Stimulated activated CD4-positive, alpha-beta T cell treated with anti-CD3 and anti-CD28 coated beads, Interleukin-12 subunit alpha, Interleukin-12 subunit beta, amount 100 ng/mL, for 24 hours (primary cell): ENCODE measurements at regions not wholly inside any gene's neighbourhood (a gene's known extent, or its start where the extent isn't known, plus 50 kb on each side); places are given as distances from the start of the nearest gene placed in this dataset.

ENCODE experiments used
- DNase-seq, 2 experiments: peaks; one replicate each; pipeline ENCODE4 v3.0.0-alpha.2; 2020; ENCODE audit warnings: low read depth in 2 of 2

DNA sequence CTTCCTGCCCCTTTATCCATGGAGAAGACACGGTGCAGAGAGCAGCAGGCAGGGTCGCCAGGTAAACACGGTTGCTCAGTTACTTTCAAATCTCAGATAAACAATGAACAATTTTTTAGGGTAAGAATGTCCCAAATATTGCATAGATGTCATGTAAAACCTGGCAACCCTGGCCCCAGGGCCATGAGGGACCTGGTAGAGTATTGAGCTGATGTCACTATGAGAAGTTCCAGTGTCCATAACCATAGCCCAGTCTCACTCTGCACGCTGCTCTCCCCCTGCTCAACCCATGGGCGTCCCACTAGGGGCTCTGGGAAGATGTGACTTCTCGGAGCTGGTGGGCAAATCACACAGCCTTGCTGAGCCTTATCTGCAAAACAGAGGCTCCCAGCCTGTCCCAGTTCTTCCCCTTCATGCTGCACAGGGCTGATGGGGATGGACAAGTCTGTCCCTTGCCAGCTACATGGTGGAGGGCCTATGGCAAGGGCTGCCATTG is 71.3 kb upstream of the TOP1 start:
- DNase-seq: no peak

DNA sequence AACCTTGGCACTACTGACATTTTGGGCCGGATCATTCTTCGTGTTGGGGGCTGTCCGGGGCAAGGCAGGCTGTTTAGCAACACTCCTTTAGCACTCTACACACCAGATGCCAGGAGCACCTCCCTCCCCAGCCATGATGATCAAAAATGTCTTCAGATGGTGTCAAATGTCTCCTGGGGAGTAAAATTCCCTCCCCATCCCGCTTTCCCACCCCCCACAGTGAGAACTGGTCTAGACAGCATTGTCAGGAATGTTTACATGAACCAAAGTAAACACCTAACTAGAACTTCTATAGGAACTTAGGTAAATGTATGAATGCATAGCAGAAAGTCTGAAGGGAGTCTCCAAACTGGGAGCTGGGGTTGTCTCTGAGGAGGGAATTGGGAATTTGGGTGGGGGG is 70.0 kb upstream of the TOP1 start:
- no peak for DNase-seq

DNA sequence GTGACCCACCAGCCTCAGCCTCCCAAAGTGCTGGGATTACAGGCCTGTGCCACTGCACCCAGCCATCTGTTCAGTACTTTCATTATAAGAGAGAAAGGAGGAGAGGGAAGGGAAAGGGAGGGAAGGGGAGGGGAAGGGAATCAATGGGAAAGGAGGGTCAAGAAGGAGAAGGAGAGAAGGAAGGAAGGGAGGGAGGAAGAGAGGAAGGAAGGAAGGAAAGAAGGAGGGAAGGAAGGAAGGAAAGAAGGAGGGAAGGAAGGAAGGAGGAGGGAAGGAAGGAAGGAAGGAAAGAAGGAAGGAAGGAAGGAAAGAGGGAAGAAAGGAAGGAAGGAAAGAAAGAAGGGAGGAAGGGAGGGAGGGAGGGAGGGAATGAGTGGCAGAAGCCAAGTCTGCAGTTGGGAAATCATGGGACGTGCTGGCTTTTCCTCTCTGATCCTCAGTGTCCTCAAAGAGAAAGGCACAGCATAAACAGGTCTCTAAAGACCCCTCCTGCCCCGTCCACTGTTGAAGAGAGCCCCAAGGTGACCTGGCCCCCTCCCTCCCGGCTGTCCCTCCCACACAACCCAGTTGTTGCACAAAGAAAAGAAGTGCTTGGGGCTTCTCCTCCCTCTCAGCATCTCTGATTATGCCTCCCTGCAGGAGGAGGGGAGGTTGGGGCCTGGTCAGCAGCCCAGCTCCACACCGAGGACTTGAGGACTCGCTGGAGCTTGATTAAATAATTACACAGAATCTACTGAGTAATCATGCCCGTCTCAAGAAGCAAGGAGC is 69.1 kb upstream of the TOP1 start:
- no peak for DNase-seq

DNA sequence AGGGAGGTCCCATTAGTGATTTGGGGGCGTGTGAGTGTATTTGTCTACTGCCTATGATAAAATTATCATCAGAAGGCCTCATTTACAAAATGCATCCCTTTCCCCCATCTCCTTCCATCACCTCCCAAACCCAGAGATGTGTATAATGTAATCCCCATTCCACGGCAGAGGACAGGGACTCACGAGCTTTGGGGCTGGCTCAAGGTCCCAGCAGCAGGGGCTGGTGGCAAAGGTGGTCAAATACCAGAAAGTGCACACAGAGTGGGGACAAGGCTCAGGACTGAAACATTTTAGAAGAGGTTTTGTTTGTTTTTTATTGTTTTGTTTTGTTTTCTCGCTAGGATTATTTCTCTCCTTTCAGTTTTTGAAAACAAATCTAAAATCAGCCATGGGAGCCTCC is 68.5 kb upstream of the TOP1 start:
- DNase-seq: no peak

DNA sequence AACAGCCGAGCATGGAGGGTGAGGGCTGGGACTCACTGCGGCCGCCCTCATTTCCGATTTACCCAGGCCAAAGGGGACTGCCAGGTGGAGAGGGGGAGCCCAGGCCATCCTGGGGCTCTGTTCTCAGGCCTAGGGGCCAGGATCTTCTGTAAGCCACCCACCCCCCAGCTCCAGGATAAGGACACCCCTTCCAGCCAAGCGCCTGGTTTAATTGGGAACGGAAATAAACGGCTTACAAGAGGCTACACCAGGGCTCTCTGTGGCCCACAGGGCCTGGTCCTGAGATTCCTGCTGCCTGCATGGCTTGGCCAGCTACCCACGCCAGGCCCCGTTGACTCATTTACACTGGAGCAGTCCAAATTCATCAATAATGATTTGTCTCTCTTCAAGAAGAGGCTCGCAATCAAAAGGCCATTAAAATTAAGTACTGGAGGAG is 68.1 kb upstream of the TOP1 start:
- DNase-seq: no peak

DNA sequence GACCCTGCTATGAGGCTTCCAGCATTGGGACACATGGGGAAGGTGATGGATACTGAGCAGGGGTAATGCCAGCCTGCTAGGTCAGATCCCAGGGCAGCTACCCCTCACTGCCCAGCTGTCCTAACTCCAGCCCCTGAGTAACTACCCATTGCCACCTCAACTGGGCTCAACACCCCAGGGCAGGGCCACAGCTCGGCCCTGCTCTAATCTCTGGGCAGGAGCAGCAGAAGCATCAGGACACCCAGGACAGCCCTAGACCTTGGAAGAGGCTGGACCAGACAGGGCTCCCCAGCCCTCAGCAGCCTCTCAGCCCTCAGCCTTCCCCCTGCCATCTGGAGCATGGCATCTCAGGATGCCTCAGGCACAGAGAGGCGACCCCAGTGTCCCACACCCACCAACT is 67.4 kb upstream of the TOP1 start:
- DNase-seq: no peak

DNA sequence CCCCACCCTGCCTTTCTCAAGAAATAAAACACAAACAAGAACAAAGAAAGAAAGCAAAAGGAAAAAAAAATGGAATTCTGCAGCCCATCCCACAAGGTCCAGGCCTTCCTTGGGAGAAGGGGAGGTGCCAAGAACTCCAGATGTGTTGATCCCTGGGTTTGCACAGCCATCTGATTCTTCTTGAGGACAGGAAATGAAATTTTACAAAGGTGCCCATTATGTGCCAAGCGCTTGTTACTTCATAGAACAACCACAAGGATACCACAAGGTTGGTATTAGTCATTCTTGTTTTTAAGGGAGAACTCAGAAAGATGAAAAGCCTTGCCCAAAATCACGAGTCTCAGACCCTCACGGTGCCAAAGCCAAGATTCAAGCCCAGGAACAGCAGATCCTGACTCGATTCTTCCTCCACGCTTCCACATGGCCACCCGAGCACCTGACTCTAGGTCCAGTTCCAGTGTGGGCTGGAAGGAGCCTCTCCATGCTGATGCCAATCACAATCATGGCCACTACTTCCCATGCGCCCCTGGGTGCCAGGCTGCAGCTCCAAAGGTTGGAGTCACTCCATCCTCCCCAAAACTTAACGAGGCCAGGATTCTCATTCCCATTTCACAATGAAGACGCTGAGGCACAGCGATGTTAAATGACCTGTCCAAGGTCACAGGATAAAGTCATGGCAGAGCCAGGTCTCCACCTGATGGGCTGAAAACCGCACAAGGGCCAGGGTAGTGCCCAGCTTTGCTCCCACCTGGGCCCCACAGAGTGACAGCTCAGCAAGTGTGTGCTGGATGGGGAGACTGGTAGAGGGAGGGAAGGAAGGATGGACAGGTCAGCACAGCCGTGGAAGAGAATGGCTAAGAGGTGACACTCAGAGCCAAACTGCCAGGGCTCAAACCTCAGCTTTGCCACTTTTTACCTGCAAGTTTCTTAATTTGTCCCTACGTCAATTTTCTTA is 66.7 kb upstream of the TOP1 start:
- no peak for DNase-seq

DNA sequence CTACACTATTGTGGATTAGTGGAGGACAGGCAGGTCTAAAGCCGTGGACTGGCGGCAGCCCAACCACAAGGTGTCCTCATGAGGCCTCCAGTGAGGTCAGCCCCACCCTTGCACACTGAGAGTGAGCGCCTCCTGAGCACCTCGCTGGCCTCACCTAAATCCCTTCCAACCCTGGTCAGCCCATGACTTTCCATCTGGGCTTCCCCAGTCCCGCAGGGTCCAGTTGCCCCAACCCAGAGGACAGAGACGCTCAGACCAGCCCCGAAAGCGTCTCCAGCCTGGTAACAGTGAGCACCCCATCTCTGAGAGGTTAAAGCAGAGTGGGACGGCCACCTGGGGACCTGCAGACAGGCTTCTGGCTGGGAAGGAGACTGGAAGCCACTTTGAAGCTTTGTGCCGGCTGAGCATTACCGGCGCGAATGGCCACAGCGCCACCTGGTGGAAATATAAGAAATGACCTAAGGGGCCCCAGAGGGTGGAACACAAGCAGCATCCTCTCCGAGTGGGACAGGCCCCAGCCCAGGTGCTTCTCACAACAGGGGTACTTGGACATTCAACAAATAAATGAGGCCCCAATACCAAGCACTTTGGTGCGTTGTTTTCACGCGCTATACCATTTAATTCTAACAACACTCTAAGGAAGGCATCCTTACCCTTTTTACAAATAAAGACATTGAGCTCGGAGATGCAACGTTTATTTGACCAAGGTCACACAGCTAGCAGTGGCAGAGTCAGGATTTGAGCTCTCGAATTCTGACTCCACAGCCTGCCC is 65.7 kb upstream of the TOP1 start:
- DNase-seq: peak; percentile 46 to 62

DNA sequence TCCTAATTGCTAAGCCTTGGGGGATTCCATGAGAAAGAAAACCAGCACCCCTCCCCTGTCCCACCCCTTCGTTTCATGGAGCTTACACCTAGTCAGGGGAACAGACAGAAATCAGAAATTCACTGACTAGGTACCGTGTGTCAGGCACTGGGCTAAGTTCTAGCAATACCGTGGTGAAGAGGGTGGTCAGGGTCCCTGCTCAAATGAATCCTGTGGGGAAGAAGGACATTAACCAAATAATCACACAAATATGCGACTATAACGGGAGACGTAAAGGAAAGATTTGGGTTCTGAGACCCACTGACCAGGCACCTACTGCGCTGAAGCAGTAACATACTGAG is 65.1 kb upstream of the TOP1 start:
- no peak for DNase-seq

DNA sequence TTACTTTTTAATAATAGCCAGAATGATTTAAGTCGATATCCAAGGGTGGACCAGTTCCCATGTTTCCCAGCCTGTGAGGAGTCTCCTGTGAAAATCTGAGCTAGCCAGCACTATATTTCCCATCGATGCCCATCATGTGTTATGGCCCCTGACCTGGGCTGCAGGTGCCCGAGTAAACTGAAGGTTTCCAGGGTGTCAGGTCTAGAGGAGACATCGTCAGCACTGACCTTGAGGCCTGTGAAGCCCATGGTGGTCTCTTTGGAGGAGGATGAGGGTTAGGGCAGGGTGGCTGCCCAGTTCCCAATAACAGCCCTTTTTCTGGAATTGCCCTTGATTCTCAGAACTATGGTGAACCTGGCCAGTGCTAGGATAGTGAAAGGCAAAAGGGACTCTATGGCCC is 63.0 kb upstream of the TOP1 start:
- no peak for DNase-seq

DNA sequence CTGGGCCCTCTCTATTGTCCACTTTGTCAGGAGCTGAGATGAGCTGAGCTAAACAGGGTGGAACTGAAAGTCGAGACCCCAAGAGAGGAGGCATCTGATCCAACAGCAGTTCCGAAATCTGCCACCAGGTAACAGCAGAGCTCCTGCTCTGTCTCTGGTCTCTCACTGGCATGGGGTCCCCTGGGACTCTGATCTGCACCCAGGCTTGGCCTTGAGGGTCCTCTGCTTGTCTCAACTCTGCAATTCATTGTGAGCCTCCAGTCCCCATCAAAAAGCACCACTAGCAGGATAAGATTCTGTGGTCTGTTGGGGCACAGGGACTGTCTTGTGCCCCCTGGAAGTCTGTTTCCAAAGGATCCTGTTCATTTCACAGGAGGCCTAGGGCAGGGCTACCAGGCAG is 62.5 kb upstream of the TOP1 start:
- DNase-seq: no peak

DNA sequence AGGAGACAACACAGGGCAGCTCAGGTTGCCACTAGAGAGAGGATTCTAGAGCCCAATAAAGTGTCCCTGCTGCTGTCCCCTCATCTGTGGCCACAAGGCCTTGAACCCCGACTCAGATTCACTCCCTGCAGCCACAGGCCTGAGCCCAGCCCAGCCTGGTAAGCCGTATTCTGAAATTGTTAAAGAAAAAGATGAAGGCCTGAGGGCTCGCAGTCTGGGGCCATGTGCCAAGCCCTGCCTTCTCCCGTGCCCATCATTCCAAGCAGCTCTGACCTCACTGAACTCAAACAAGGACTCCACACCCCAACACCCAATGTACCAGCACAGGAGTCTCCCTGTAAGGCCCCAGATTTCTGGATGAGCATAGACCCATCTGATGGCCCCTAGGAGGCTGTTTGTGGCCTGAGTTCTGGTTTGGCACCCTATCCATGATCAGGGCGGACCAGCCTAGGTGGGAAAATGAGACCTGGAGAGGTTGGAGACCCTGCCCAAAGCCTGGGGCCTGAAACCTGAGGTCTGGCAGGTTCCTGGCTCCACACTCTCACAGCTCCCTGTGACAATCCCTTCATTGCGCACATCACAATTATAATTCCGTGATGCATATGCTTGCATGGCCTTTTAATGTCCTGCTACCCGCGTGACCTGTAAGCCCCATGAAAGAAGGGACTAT is 62.0 kb upstream of the TOP1 start:
- no peak for DNase-seq

DNA sequence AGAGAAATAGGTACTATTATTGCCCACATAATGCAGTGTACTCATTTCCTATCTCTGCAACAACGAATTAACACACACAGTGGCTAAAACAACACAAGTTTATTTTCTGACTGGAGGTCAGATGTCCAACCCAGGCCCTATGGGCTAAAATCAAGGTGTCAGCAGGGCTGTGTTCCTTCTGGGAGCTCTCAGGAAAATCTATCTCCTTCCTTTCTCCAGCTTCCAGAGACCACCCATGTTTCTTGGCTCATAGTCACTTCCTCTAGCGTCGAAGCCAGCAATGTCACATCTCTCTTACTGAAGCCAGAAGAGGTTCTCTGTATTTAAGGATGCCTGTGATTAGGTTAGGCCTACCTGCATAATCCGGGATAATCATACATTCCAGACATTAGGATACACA is 60.9 kb upstream of the TOP1 start:
- DNase-seq: no peak

DNA sequence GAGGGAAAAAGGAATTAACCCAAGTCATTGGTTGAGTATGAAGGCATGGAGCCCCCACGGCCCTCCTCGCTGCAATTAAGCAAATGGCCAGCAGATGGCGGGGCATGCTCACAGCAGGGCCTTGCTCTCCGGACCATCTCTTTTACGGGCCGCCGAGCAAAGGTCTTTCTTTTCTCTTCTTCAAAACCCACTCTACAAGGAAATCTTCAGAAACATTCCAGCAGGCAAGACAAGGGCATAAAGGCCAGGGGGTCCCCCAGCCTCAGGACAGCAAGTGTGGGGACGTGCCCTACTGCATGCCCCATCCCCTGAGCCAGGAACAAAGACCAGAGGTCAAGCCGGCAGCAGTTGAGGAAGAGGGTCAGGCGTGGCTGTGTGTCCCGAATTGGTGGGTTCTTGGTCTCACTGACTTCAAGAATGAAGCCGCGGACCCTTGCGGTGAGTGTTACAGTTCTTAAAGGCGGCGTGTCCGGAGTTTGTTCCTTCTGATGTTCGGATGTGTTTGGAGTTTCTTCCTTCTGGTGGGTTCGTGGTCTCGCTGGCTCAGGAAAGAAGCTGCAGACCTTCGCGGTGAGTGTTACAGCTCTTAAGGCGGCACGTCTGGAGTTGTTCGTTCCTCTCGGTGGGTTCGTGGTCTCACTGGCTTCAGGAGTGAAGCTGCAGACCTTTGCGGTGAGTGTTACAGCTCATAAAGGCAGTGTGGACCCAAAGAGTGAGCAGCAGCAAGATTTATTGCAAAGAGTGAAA is 59.6 kb upstream of the TOP1 start:
- peak; percentile 67 to 88 for DNase-seq

DNA sequence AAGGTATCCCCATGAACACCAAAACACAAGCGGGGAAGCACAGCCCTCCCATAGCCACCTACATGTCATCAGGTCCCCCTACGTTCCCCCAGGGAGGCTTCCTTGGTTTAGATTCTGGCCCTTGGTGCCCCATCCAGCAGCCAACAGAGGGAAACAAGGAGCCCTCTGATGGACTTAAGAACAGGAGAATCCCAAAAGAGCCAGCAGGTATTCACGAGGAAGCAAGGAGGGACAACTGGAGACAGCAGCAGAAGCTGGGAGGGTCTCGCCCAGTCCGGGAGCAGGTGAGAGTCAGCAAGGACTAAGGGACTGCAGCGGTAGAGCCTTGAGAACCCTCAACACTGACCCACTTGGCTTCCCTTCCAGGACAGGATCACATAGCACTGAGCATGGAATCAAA is 58.4 kb upstream of the TOP1 start:
- DNase-seq: no peak

DNA sequence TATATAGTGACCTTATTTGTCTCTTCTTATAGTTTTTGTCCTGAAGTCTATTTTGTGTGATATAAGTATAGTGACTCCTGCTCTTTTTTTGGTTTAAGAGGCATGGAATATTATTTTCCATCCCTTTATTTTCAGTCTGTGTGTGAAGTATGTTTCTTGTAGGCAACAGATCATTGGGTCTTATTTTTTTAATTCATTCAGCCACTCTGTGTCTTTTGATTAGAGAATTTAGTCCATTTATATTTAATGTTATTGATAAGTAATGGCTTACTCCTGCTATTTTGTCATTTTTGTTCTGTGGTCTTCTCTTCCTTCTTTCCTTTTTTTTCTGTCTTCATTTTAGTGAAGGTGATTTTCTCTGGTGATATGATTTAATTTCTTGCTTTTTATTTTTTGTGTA is 51.4 kb upstream of the TOP1 start:
- no peak for DNase-seq

DNA sequence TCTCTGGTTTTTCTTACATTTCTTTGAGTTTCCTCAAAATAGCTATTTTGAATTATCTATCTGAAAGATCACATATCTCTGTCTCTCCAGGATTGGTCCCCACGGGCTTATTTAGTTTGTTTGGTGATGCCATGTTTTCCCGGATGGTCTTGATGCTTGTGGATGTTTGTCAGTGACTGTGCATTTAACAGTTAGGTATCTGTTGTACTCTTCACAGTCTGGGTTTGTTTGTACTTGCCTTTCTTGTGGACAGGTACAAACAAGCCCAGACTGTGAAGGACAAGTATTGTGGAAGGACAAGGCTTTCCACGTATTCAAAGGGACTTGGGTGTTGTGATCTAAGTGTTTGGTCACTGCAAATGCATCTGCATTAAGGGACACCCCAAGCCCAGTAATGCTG is 49.9 kb upstream of the TOP1 start:
- DNase-seq: no peak
